Keratinocyte (primary cell): ENCODE measurements at regions not wholly inside any gene's neighbourhood (a gene's known extent, or its start where the extent isn't known, plus 50 kb on each side); places are given as distances from the start of the nearest gene placed in this dataset.

ENCODE experiments used
- EZH2 ChIP-seq: IDR thresholded peaks from one replicate; pipeline ENCODE4 v1.6.1; 2012; ENCODE audit warnings: inconsistent platforms, mild to moderate bottlenecking, low read length, moderate library complexity
- TF ChIP-seq, protein P1 (sequence below), 3 experiments: IDR thresholded peaks in 1 of 3; conservative IDR thresholded peaks in 1 of 3; optimal IDR thresholded peaks in 1 of 3; 2 replicates in 2 of 3; 3 replicates in 1 of 3; pipeline versions ENCODE3 to v1.5.1; 2011; ENCODE audit warnings: low read length in 3 of 3, mild to moderate bottlenecking in 3 of 3, moderate library complexity in 2 of 3, control low read depth in 1 of 3, inconsistent platforms in 1 of 3; ENCODE audit not compliant: insufficient read depth in 2 of 3; ENCODE audit errors: extremely low read depth in 1 of 3

DNA sequence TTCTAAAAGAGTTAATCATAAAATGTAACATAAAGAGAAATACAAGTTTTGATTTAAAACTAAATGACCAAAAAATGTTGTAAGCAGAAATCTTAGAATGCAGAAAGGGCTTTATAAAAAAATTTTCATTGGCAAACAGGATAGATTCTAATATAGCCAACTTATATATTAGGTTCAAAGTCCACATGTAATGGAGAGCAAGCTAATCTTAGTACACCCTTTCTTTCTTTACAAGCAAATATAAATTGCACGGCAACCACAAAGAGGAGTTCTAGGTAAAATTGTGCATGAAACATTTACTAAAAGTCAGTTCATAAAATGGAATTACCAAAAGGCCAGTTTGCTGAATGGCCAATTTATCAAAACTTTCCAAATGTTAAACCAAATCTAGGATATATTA is 130.6 kb downstream of the NOL4 start:
- TF ChIP-seq, protein P1, sequence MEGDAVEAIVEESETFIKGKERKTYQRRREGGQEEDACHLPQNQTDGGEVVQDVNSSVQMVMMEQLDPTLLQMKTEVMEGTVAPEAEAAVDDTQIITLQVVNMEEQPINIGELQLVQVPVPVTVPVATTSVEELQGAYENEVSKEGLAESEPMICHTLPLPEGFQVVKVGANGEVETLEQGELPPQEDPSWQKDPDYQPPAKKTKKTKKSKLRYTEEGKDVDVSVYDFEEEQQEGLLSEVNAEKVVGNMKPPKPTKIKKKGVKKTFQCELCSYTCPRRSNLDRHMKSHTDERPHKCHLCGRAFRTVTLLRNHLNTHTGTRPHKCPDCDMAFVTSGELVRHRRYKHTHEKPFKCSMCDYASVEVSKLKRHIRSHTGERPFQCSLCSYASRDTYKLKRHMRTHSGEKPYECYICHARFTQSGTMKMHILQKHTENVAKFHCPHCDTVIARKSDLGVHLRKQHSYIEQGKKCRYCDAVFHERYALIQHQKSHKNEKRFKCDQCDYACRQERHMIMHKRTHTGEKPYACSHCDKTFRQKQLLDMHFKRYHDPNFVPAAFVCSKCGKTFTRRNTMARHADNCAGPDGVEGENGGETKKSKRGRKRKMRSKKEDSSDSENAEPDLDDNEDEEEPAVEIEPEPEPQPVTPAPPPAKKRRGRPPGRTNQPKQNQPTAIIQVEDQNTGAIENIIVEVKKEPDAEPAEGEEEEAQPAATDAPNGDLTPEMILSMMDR (optimal IDR thresholded peaks at IDR 0.05 in 1 of 3, IDR thresholded peaks at IDR 0.05 in 1 of 3, conservative IDR thresholded peaks at IDR 0.05 in 1 of 3; ENCODE audit: extremely low read depth in 1 of 3, insufficient read depth in 2 of 3, low read length in 3 of 3): no peak
- TF ChIP-seq EZH2: no peak
